Large intestine (tissue), 3 donors: ENCODE measurements at regions not wholly inside any gene's neighbourhood (a gene's known extent, or its start where the extent isn't known, plus 50 kb on each side); places are given as distances from the start of the nearest gene placed in this dataset.

ENCODE experiments used
- DNase-seq, 2 donors: peaks; one replicate each; pipeline versions ENCODE4 v3.0.0 to v3.0.0-alpha.2; 2013
- H3K27ac ChIP-seq: one replicate; pipeline ENCODE4 v1.5.1; 2013; ENCODE audit warnings: low read length
- H3K27me3 ChIP-seq: 2 replicates; pipeline ENCODE4 v1.6.1; 2013; ENCODE audit warnings: low read length; ENCODE audit not compliant: control insufficient read depth, insufficient read depth
- H3K36me3 ChIP-seq: 2 replicates; pipeline ENCODE4 v1.6.1; 2013; ENCODE audit warnings: low read length; ENCODE audit not compliant: control insufficient read depth, insufficient read depth
- H3K4me1 ChIP-seq: one replicate; pipeline ENCODE4 v1.6.1; 2013; ENCODE audit warnings: low read length; ENCODE audit not compliant: control insufficient read depth, insufficient read depth
- H3K4me3 ChIP-seq: one replicate; pipeline ENCODE4 v1.5.1; 2013; ENCODE audit warnings: low read length
- H3K9me3 ChIP-seq: one replicate; pipeline ENCODE4 v1.6.1; 2013; ENCODE audit warnings: mild to moderate bottlenecking, low read depth, low read length, moderate library complexity; ENCODE audit not compliant: control insufficient read depth
- WGBS: methylation state at CpG from one replicate; pipeline ENCODE4 v1.1.5; 2013; ENCODE audit warnings: low lambda C conversion rate; ENCODE audit not compliant: insufficient coverage; 5-methylcytosine and 5-hydroxymethylcytosine counted together

DNA sequence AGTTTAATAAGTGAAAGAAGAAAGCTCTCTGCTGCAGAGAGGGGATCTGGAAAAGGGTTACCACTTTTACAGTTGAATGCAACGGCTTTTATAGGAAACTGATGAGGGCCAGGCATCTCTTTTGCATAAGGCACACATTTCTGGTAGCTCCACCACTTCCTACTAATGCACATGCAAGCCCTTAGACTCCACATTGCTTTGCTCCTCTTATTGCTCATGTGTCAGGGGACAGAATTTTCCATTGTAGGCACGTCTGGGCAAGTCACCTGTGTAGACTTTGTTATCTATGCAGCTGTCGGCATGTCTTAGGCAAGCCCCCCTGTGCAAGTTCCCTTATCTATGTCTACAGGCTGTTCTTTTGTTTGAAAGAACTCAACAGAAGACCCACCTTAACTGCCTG is 294.6 kb upstream of the STS start:
- H3K4me3 ChIP-seq: no peak overlapping the region
- H3K27me3 ChIP-seq: no peaks in the 10 kb centered on the region
- DNase-seq: peak in 1 of 2 donors; percentile 3
- no peaks in the 10 kb centered on the region for H3K36me3 ChIP-seq
- no peaks in the 10 kb centered on the region for H3K9me3 ChIP-seq
- no peak overlapping the region for H3K27ac ChIP-seq
- WGBS: no CpG with 5 or more reads among the region's 3 CpGs
- H3K4me1 ChIP-seq: no peaks in the 10 kb centered on the region

DNA sequence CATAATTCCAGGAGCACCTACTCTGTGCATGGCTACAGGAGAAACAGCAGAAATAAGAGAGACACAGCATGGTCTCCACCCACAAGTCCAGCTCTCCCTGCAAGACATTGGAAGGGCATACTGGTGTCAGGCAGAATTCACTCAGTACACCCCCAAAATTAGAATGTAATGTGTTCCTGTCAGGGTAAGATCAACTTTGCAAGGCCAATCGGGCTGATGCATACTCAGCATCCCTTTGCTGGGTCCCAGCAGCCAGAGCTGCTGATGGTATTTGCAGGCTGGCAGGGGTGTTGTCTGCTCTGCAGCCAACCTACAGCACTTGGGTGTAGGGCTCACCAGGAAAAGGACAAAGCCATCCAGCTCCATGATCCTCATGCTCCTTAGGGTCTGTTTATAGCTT is 295.4 kb upstream of the STS start:
- Histone ChIP-seq H3K27ac (no peak overlapping the region), H3K4me1 (no peaks in the 10 kb centered on the region), H3K4me3 (no peak overlapping the region), H3K9me3 (no peaks in the 10 kb centered on the region), H3K27me3 (no peaks in the 10 kb centered on the region), H3K36me3 (no peaks in the 10 kb centered on the region)
- DNase-seq: no peak
- no CpG with 5 or more reads among the region's 1 CpG for WGBS

DNA sequence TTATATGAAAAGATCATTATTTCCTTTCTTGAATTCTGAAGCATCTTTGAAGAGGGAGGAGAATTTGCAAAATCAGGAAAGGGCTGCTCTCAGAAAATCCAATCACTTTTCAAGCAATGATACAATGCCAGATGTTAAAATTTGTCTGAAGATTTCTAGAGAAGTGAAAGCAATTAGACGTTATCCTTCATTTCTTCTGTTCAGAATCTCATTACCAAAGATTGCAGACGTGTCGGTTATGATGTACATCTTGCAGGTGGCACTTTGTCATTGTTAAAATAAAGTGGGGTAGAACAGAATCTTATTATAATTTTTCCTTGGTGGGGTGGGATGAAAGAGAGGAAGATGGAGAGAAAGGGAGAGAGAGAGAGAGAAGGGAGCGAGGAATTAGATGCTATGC is 296.4 kb upstream of the STS start:
- no peak for DNase-seq
- H3K4me1 ChIP-seq: no peaks in the 10 kb centered on the region
- no peaks in the 10 kb centered on the region for H3K36me3 ChIP-seq
- no peak overlapping the region for H3K4me3 ChIP-seq
- H3K9me3 ChIP-seq: no peaks in the 10 kb centered on the region
- no CpG with 5 or more reads among the region's 4 CpGs for WGBS
- no peak overlapping the region for H3K27ac ChIP-seq
- no peaks in the 10 kb centered on the region for H3K27me3 ChIP-seq

DNA sequence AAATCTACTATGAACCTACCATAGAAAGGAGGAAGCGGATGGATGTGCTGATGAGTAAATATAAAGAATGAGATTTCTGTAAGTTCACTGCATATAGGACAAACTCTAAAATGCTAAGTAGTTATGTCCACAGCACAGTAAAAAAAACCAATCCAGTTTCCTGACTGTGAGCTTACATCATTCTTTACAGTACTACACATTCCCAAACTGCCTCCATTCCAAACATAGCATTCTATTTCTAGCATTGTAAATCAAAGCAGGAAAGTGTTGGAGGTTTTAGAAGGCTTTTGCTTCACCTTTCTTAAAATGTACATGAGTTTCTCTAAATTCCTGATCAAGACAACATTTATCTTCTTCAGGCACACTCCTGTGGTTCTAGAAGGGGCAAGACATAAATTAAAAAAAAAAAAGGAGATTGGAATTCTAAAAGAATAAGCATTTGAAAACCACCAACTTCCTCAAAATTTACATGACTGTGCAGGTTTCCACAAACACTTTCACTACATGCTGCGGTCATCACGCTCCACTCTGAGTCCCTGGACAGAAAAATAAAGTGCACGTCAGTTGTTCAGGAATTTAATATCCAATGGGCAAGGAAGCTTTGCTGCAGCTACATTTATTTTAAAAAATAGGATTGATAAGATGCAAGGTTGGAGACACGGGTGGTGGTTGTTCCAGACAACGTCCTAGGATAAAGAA is 297.6 kb upstream of the STS start:
- no peaks in the 10 kb centered on the region for H3K36me3 ChIP-seq
- DNase-seq: peak in 1 of 2 donors; percentile 2
- WGBS: no CpG with 5 or more reads among the region's 6 CpGs
- no peaks in the 10 kb centered on the region for H3K27me3 ChIP-seq
- no peaks in the 10 kb centered on the region for H3K4me1 ChIP-seq
- H3K27ac ChIP-seq: no peak overlapping the region
- H3K9me3 ChIP-seq: no peaks in the 10 kb centered on the region
- no peak overlapping the region for H3K4me3 ChIP-seq

DNA sequence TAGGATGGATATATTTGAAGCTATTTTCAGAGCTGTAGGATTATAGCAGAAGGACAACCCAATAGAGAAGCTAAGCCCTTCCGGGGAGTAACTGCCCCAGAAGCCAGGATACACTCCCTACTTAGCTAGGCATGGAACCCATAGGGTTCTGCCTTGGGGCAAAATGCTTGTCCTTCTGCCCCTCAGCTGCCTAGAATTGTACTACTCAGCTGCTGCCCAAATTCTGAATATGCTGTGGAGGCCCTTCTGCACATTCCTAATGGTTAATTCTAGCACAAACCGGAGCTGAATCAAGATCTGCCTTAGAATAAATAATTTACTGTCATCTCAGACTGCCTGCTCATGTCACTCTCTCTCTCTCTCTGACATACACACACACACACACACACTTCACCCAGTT is 297.7 kb upstream of the VCX3A start:
- H3K36me3 ChIP-seq: no peaks in the 10 kb centered on the region
- H3K27ac ChIP-seq: no peak overlapping the region
- no peak overlapping the region for H3K4me3 ChIP-seq
- H3K9me3 ChIP-seq: no peaks in the 10 kb centered on the region
- no peaks in the 10 kb centered on the region for H3K27me3 ChIP-seq
- no CpG with 5 or more reads among the region's 2 CpGs for WGBS
- DNase-seq: no peak
- no peaks in the 10 kb centered on the region for H3K4me1 ChIP-seq

DNA sequence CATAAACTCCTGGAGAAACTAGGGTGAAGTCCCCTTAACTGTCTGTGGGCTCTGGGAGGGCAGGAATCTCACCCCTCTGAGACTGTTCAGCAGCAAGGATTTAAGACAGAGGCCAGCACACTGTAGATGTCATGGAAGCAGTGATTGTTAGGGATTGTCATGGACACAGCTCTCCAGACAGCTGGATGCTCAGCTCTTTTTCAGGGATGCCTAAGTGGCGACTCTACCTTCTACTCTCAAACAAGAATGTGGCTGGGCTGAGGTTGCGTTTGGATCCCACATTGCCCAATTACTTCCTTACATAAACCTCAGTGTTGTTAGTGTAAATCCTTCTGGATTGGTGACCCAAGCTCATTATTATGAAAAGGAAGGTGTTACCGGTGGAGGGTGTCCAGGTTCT is 291.9 kb upstream of the VCX3A start:
- WGBS: no CpG with 5 or more reads among the region's 3 CpGs
- H3K27ac ChIP-seq: no peak overlapping the region
- H3K4me3 ChIP-seq: no peak overlapping the region
- no peak for DNase-seq
- no peaks in the 10 kb centered on the region for H3K4me1 ChIP-seq
- no peaks in the 10 kb centered on the region for H3K27me3 ChIP-seq
- no peaks in the 10 kb centered on the region for H3K9me3 ChIP-seq
- H3K36me3 ChIP-seq: no peaks in the 10 kb centered on the region

DNA sequence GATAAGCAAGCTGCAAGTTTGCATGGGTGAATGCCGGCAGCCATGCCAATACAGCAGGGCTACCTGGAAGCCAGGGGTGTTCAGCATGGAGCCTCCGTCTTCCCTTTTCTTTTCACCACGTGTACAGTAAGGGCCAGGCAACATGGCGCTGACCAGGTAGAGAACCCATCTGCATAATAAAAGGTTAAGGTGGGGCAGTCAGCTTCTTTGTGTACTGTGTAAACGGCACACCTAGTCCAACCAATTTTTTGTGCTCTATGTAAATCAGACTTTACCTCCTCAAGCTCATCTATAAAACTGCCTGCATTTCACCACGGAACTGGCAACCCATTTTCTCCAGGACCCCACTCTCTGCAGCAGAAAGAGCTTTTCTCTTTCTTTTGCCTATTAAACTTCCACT is 286.8 kb upstream of the VCX3A start:
- no peak overlapping the region for H3K4me3 ChIP-seq
- no peak for DNase-seq
- no CpG with 5 or more reads among the region's 6 CpGs for WGBS

DNA sequence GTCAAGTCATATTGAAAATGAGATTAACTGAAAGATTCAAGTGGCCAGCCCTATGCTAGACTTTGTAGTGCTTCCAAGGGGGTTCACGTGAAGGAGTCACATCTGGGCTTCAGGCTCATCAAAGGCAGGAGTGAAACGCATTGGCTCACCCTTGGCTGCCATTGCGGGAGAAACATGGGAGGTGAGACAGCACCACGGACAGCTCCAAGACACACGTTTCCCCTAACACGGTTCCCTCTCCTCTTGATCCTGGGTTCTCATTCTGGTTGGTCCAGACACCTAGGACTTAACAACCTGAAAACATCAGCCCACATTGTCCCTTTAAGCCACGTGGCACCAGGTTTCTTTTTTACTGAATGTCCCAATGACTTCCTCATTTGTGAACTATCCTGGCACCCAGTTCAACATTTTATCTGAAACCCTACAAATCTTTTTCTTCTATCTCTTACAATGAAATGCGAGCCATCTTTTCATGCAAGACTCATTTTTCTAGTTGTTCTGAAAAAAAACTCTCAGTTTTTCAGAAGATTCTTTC is 279.0 kb upstream of the VCX3A start:
- Histone ChIP-seq H3K36me3 (no peaks in the 10 kb centered on the region), H3K4me1 (no peaks in the 10 kb centered on the region), H3K9me3 (no peaks in the 10 kb centered on the region), H3K4me3 (no peak overlapping the region), H3K27ac (no peak overlapping the region), H3K27me3 (no peaks in the 10 kb centered on the region)
- no peak for DNase-seq
- no CpG with 5 or more reads among the region's 8 CpGs for WGBS

More for the DNA sequence above, 286.8 kb upstream of the VCX3A start:
- H3K27ac ChIP-seq: no peak overlapping the region
- no peaks in the 10 kb centered on the region for H3K4me1 ChIP-seq
- H3K36me3 ChIP-seq: no peaks in the 10 kb centered on the region
- H3K27me3 ChIP-seq: no peaks in the 10 kb centered on the region
- H3K9me3 ChIP-seq: no peaks in the 10 kb centered on the region

DNA sequence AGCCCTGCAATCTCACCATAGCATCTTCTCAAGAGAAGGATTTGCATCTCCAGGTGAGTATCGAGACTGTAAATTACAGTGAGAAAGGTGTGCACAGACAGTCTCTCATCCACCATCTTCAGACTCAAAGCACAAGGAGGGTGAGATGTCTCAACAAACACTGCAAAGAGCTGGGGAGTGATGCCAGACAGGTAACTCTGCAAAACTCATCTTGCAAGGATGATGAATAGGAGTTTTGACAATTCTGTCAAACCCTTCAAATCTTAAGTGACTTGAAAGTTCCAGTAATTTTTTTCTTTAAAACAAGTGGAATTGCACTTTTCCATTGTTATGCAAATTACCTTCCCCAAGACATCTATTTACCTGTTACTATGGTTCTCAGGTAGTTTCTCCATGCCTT is 277.2 kb upstream of the VCX3A start:
- no peaks in the 10 kb centered on the region for H3K36me3 ChIP-seq
- no peak overlapping the region for H3K27ac ChIP-seq
- no peak for DNase-seq
- H3K4me3 ChIP-seq: no peak overlapping the region
- no peaks in the 10 kb centered on the region for H3K9me3 ChIP-seq
- no peaks in the 10 kb centered on the region for H3K27me3 ChIP-seq
- H3K4me1 ChIP-seq: no peaks in the 10 kb centered on the region
- WGBS: no CpG with 5 or more reads among the region's 1 CpG

DNA sequence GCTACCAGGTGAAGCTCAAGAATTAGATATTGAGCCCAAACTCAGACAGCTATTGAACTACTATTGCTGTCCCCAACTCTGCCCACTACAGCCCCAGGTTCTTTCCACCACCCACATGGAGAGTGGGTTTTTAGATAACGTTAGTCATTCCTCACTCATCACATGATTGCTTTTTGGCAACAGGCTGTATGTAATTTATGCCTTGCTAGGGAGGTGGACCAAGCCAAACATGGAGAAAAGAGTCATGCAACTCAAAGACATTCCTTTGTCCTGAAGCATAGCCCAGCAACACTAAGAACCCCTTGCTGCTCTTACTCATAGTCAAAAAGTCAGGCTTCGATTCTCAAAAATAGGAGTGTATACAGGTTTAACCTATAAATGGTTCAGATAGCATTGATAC is 275.9 kb upstream of the VCX3A start:
- H3K9me3 ChIP-seq: no peaks in the 10 kb centered on the region
- DNase-seq: no peak
- no CpG with 5 or more reads among the region's 2 CpGs for WGBS

DNA sequence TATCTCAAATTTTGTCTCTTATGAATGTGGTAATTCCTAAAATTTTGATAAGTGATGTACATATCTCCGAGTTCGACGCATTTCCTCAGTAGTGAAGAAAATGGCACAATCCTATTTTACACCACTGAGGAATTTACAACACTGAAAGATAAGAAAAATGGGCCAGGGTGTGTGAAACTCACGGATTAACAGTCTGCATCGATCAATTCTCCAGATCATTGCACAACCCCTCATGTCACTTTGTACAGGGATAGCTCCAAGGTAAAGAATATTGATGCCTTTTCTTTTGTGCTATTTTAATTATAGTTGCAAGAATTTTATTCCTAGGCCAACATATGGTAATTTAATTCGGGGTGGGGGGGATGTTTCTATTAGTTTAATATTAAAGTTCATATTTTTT is 268.7 kb upstream of the VCX3A start:
- H3K4me3 ChIP-seq: no peak overlapping the region
- H3K27me3 ChIP-seq: no peaks in the 10 kb centered on the region
- peak in 1 of 2 donors; percentile 6 for DNase-seq
- H3K4me1 ChIP-seq: no peaks in the 10 kb centered on the region
- H3K36me3 ChIP-seq: no peaks in the 10 kb centered on the region
- H3K9me3 ChIP-seq: no peaks in the 10 kb centered on the region
- no CpG with 5 or more reads among the region's 6 CpGs for WGBS
- no peak overlapping the region for H3K27ac ChIP-seq

More for the DNA sequence above, 275.9 kb upstream of the VCX3A start:
- Histone ChIP-seq H3K4me1 (no peaks in the 10 kb centered on the region), H3K36me3 (no peaks in the 10 kb centered on the region), H3K4me3 (no peak overlapping the region), H3K27ac (no peak overlapping the region), H3K27me3 (no peaks in the 10 kb centered on the region)
